Choroid plexus epithelial cell (primary cell): ENCODE measurements at regions not wholly inside any gene's neighbourhood (a gene's known extent, or its start where the extent isn't known, plus 50 kb on each side); places are given as distances from the start of the nearest gene placed in this dataset.

Source experiments
- DNase-seq: peaks from one replicate; pipeline ENCODE4 v3.0.0-alpha.2; 2010; ENCODE audit warnings: low read depth
- H3K4me3 ChIP-seq: 2 replicates; pipeline ENCODE4 v1.5.1; 2011; ENCODE audit warnings: low read depth, mild to moderate bottlenecking, control low read depth, low read length, moderate library complexity
- CTCF ChIP-seq: conservative IDR thresholded peaks from 2 replicates; pipeline ENCODE4 v1.5.1; 2011; ENCODE audit warnings: low read depth, mild to moderate bottlenecking, control low read depth, inconsistent platforms, low read length, moderate library complexity

GRCh38 chr13:59603646-59604045 is 560.1 kb downstream of the DIAPH3 start:
- DNase-seq, result no peak
- no peak for TF ChIP-seq CTCF
- H3K4me3 ChIP-seq, result no peak overlapping the region

GRCh38 chr13:59607172-59607571 is 556.6 kb downstream of the DIAPH3 start:
- no peak for TF ChIP-seq CTCF
- no peak overlapping the region for H3K4me3 ChIP-seq
- no peak for DNase-seq

- no peak for DNase-seq
- TF ChIP-seq CTCF, result no peak
- H3K4me3 ChIP-seq, result no peak overlapping the region
Observed at GRCh38 chr13:59607780-59608233, 555.9 kb downstream of the DIAPH3 start.

- no peak for TF ChIP-seq CTCF
- no peak for DNase-seq
- no peak overlapping the region for H3K4me3 ChIP-seq
Observed at GRCh38 chr13:59609421-59609820, 554.3 kb downstream of the DIAPH3 start.
